GM21526 (cell line): ENCODE measurements at regions not wholly inside any gene's neighbourhood (a gene's known extent, or its start where the extent isn't known, plus 50 kb on each side); places are given as distances from the start of the nearest gene placed in this dataset.
A peak's percentile ranks its signal among the peaks of the same experiment; 100 is the strongest.
"Not testable (repeated sequence)": the region's sequence is repeated elsewhere in the genome, so short reads cannot be mapped to it uniquely, and the experiment has no call there.

Source experiments
- ATAC-seq: cut with Tn5 transposase; IDR thresholded peaks from one replicate; pipeline ENCODE4 v1.9.1; 2021; ENCODE audit warnings: moderate library complexity; ENCODE audit not compliant: unreplicated experiment, low FRiP score

DNA sequence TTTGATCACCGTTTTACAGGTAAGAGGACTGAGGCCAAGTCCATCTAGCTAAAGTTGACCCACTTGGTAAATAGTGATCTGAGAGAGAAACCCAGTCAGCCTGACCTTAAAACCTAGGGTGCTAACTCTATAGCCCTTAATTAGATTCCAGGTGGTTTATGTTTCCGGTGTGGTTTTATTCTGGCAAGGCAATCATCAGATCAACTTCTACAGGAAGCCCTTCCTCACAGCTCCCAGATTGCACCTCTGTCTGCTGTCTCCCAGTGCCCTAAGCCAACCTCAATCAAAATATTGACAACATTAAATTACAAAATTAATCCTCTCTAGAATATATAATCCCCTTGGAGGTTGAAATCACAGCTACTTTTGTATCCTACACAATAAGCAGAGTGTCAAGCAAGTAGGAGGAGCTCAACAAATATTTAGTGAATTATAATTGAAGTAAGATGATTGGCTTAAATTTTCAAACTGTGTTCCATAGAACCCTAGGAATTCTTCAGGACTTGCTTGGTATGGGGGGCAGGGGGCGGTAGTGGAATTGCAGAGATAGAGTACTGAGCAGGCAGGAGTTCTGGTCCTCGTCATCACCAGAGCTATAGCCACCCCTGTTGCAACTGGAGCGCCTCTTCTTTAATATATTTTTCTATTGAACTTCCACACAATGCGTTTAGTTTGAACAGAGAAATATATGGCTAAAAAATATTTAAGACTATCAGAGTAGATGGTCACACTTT lies 692.8 kb upstream of the LRRN3 start:
- no peak for ATAC-seq

GRCh38 chr7:110399421-110399820 lies 691.5 kb upstream of the LRRN3 start:
- ATAC-seq, result no peak

DNA sequence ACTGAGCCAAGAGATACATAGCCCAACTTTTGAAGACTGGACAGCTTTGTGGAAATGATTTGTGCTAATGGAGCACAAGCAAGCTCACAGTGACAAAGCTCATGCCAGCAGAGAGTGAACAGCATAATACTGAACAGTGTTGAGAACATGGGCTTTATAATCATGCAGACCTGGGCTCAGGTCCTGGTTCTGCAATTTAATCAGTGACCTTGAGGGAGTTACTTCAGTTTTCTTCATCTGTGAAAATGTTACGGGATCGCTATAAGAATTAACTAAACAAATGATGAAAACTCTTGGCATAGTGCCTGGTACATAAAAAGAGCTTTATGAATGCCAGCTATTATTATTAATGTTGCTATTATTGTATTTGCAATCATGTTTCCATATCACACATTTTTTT lies 690.5 kb upstream of the LRRN3 start:
- ATAC-seq, result no peak

- ATAC-seq, result no peak
Measured at GRCh38 chr7:110407242-110407641, 683.7 kb upstream of the LRRN3 start.

GRCh38 chr7:110407706-110408105 lies 683.2 kb upstream of the LRRN3 start:
- ATAC-seq, result no peak

GRCh38 chr7:110412614-110413013 lies 678.3 kb upstream of the LRRN3 start:
- ATAC-seq, result no peak

- ATAC-seq, result no peak
Measured at GRCh38 chr7:110413038-110413437, 677.9 kb upstream of the LRRN3 start.

GRCh38 chr7:110417611-110418010 lies 673.3 kb upstream of the LRRN3 start:
- no peak for ATAC-seq

- ATAC-seq, result no peak
Measured at GRCh38 chr7:110418659-110419280, 672.2 kb upstream of the LRRN3 start.

DNA sequence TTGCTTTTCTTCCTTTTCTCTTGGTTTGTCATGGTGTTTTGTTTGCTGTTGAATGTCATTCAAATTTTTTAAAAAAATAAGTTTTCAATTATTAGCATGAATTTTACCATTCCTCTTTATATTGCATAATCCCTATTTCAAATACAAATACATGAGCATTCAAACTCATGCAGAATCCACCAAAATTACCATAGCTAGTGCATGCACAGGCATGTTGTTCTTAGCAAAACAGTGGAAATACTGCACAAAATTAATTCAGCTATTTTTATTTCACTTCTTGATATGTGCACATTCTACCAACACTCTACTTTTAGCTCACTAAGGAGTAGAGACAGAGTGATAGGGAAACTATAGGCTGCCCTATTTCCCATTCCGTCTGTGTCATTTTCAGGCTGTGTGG lies 670.1 kb upstream of the LRRN3 start:
- no peak for ATAC-seq

DNA sequence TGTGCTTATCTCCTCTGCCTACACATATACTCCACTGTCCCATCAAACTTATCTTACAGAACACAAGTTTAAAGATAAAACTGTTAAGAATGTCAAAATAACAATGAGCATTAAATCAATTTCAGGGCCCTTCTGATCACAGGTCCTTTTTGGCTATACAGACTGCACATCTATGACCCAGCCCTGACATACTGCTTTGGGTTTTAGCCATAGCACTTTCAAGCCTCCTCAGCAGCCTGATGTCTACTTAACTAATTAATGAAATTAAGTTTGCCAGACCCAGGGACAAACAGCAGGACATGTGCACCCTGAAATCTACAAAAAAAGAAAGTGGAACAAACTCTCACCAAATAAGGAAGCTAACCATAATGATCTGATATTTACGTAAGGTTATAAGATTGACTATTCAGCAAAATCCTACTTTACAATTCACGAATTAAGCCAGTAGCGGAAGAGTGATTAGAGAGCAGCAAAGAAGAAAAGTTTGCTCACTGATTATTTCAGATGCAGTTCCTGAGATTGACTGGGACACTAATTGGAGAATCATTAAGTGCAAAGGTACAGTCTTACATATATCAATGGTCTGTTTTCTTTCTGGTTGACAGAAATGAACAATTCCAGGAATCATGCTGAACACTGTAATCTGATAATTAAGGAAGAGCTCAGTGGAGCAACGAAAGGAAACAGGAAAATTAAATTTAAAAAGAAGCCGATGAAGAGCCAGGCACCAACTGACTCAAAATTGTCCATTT lies 669.3 kb upstream of the LRRN3 start:
- no peak for ATAC-seq

GRCh38 chr7:110432061-110432553 lies 658.8 kb upstream of the LRRN3 start:
- ATAC-seq, result no peak

DNA sequence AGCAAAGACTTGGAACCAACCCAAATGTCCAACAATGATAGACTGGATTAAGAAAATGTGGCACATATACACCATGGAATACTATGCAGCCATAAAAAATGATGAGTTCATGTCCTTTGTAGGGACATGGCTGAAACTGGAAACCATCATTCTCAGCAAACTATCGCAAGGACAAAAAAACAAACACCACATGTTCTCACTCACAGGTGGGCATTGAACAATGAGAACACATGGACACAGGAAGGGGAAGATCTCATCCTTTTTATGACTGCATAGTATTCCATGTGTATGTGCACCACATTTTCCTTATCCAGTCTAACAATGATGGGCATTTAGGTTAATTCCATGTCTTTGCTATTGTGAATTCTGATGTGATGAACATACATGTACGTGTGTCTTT lies 652.0 kb upstream of the LRRN3 start:
- not testable (repeated sequence) for ATAC-seq

DNA sequence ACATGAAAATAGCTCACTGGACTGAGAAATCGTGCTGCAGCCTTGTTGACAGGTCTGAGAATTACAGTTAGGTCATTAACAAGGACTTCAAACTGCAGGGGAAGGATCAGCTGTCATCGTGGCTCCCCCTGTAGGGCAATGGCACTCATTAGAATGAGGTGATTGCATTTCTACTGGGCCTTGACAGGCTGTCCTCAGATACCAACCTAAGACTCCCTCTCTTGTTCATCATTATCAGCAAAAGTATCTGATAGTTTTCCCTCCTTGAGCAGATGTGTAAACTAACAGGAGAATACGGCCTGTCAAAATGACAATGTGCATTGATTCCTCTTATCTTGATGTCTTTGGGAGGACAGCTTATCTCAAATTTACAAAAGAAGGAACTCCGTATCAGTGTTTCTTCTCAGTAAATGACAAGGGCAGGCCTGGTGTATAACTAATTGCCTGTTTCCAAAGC lies 648.5 kb upstream of the LRRN3 start:
- ATAC-seq, result peak; percentile 68

DNA sequence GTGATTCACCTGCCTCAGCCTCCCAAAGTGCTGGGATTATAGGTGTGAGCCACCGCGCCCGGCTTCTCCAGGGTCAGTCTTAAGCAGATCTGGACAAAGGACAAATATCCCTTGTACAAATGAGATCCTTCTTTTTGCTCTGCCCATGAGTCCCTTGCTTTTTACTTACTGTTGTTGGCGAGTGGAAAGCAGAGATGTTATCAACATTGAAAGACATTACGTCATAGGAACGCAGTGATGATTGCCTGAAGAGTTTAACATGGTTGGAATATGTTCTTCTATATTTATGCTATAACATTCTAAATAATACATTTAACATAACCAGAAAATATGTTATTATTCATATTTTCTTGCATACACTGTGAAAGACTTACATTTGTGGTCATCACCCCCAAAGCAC lies 644.3 kb upstream of the LRRN3 start:
- ATAC-seq, result no peak

DNA sequence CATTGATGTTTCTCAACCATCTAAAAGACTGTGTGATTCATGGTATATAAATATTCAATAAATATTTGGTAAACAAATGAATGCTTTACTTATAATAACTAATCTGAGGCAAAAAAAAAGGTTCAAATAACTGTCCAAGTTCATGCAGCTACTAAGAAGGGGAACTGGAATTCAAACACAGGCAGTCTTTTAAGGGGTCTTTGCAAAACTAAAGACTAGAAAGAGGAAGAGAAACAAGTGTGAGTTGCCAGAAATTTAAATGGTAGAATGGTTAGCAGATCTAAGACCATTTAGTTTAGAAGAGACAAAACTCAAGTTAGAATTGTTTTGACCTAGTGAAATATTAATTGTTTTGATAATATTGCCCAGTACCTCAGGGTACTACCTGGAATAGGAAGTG lies 642.0 kb upstream of the LRRN3 start:
- peak; percentile 66 for ATAC-seq

- peak; percentile 80 for ATAC-seq
Measured at GRCh38 chr7:110454713-110455112, 636.2 kb upstream of the LRRN3 start.

DNA sequence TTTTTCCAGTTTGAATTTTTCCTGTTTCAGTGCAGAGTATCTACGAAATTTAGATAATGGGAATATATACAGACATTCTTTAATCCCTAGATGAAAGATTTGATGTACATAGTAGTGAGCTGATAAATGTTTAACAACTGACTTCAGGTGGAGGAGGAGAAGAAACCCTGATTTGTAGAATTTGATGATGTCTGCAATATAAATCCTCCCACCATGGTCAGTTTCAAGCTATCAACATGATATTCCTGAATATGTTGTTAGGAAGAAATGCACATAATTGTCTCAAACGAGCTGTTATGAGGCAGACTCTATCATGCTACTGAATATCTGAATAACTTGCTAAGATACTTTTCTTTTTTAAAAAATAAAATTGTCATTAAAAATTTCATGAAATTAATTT lies 629.3 kb upstream of the LRRN3 start:
- no peak for ATAC-seq

- no peak for ATAC-seq
Measured at GRCh38 chr7:110470420-110470819, 620.5 kb upstream of the LRRN3 start.

- ATAC-seq, result not testable (repeated sequence)
Measured at GRCh38 chr7:110472419-110472818, 618.5 kb upstream of the LRRN3 start.

DNA sequence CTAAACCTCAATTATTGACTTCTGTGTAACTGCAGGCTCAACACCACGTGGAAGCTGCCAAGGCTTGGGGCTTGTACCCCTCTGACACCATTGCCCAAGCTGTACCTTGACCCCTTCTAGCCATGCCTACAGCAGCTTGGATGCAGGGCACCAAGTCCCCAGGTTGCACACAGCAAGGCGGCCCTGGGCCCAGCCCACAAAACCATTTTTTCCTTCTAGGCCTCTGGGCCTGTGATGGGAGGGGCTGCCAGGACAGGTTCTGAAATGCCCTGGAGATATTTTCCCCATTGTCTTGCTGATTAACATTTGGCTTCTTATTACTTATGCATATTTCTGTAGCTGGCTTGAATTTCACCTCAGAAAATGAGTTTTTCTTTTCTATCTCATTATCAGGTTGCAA lies 610.0 kb upstream of the LRRN3 start:
- ATAC-seq, result no peak
